ENCODE measurements at regions not wholly inside any gene's neighbourhood (a gene's known extent, or its start where the extent isn't known, plus 50 kb on each side); places are given as distances from the start of the nearest gene placed in this dataset.
A peak's percentile ranks its signal among the peaks of the same experiment; 100 is the strongest.

DNA sequence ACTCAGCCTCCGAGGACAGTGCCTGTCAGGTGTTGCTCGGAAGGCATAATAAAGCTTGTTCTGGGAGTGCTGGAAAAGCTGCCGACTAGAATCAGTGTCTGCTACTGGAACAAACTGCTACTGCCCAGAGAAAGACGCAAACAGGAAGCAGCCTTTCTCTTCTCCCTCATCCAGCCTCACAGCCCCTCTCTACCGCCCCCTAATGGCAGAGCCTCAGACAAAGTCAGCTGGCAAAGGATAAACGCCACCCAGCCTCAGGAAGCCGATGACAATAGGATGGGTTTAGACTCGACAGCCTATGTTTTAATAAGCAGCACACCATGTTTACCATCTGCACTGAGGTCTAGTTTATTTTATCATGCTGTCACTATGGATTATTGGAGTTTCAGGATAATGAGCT, 169.5 kb upstream of the LYZL1 start:
- Histone ChIP-seq H3K4me3 (ENCODE audit: insufficient read depth, low read depth, low read length) (no peak overlapping the region), H3K9ac (ENCODE audit: low read length) (no peak overlapping the region), H2AFZ (ENCODE audit: low read depth, low read length) (no peak overlapping the region), H3K4me2 (ENCODE audit: low read length) (no peak overlapping the region), H3K9me3 (ENCODE audit: insufficient read depth, low read depth, low read length) (peaks cover 5% of the 10 kb centered on the region), H3K27ac (ENCODE audit: low read depth, low read length) (no peak overlapping the region), H4K20me1 (ENCODE audit: insufficient read depth, low read length) (no peaks in the 10 kb centered on the region), H3K79me2 (ENCODE audit: insufficient read depth, low read length) (no peaks in the 10 kb centered on the region), H3K4me1 (ENCODE audit: insufficient read depth, low read length) (peaks cover 8% of the 10 kb centered on the region), H3K27me3 (ENCODE audit: insufficient read depth, low read length) (peaks cover under 1% of the 10 kb centered on the region), H3K36me3 (ENCODE audit: insufficient read depth, low read length) (no peaks in the 10 kb centered on the region)
- H3K27ac Mint-ChIP-seq (ENCODE audit: unreplicated experiment): no peak overlapping the region
- no peaks in the 10 kb centered on the region for H3K27me3 Mint-ChIP-seq (ENCODE audit: low read depth, unreplicated experiment)
- peaks cover 7% of the 10 kb centered on the region for H3K4me1 Mint-ChIP-seq (ENCODE audit: low read depth, unreplicated experiment)
- H3K36me3 Mint-ChIP-seq (ENCODE audit: low read depth, unreplicated experiment): no peaks in the 10 kb centered on the region
- no peak overlapping the region for H3K4me3 Mint-ChIP-seq (ENCODE audit: unreplicated experiment)
- DNase-seq (ENCODE audit: low read depth) (no peak), FAIRE-seq (no peak)
- H3K9me3 Mint-ChIP-seq (ENCODE audit: unreplicated experiment): peaks cover 12% of the 10 kb centered on the region
- TF ChIP-seq CTCF (IDR thresholded peaks at IDR 0.05; ENCODE audit: insufficient read depth, low read depth, low read length) (peak; percentile 23), EZH2 (IDR thresholded peaks at IDR 0.05; ENCODE audit: insufficient read depth, low read length) (no peak)

GRCh38 chr10:29120216-29120615, 168.7 kb upstream of the LYZL1 start:
- FAIRE-seq: peak; percentile 47

More at GRCh38 chr10:29120216-29120615, 168.7 kb upstream of the LYZL1 start:
- H3K27ac ChIP-seq (ENCODE audit: low read depth, low read length): peak overlapping the region; percentile 18
- no peaks in the 10 kb centered on the region for H3K79me2 ChIP-seq (ENCODE audit: insufficient read depth, low read length)
- TF ChIP-seq EZH2 (IDR thresholded peaks at IDR 0.05; ENCODE audit: insufficient read depth, low read length) (no peak), CTCF (IDR thresholded peaks at IDR 0.05; ENCODE audit: insufficient read depth, low read depth, low read length) (no peak)
- H3K36me3 ChIP-seq (ENCODE audit: insufficient read depth, low read length): no peaks in the 10 kb centered on the region
- H3K4me2 ChIP-seq (ENCODE audit: low read length): peak overlapping the region; percentile 48
- peaks cover 8% of the 10 kb centered on the region for H3K4me1 ChIP-seq (ENCODE audit: insufficient read depth, low read length)
- H3K4me3 ChIP-seq (ENCODE audit: insufficient read depth, low read depth, low read length): no peak overlapping the region
- Mint-ChIP-seq H3K4me1 (ENCODE audit: low read depth, unreplicated experiment) (peaks cover 7% of the 10 kb centered on the region), H3K36me3 (ENCODE audit: low read depth, unreplicated experiment) (no peaks in the 10 kb centered on the region), H3K27ac (ENCODE audit: unreplicated experiment) (no peak overlapping the region), H3K27me3 (ENCODE audit: low read depth, unreplicated experiment) (no peaks in the 10 kb centered on the region), H3K9me3 (ENCODE audit: unreplicated experiment) (peaks cover 12% of the 10 kb centered on the region), H3K4me3 (ENCODE audit: unreplicated experiment) (no peak overlapping the region)
- H3K27me3 ChIP-seq (ENCODE audit: insufficient read depth, low read length): no peaks in the 10 kb centered on the region
- no peaks in the 10 kb centered on the region for H4K20me1 ChIP-seq (ENCODE audit: insufficient read depth, low read length)
- H2AFZ ChIP-seq (ENCODE audit: low read depth, low read length): no peak overlapping the region
- peaks cover 5% of the 10 kb centered on the region for H3K9me3 ChIP-seq (ENCODE audit: insufficient read depth, low read depth, low read length)
- DNase-seq (ENCODE audit: low read depth): peak; percentile 80
- H3K9ac ChIP-seq (ENCODE audit: low read length): no peak overlapping the region
